ENCODE measurements at regions not wholly inside any gene's neighbourhood (a gene's known extent, or its start where the extent isn't known, plus 50 kb on each side); places are given as distances from the start of the nearest gene placed in this dataset.
"Not testable (repeated sequence)": the region's sequence is repeated elsewhere in the genome, so short reads cannot be mapped to it uniquely, and the experiment has no call there.

GRCh38 chr10:32140403-32140802 lies 84.2 kb upstream of the KIF5B start:
- DNase-seq: no peak

DNA sequence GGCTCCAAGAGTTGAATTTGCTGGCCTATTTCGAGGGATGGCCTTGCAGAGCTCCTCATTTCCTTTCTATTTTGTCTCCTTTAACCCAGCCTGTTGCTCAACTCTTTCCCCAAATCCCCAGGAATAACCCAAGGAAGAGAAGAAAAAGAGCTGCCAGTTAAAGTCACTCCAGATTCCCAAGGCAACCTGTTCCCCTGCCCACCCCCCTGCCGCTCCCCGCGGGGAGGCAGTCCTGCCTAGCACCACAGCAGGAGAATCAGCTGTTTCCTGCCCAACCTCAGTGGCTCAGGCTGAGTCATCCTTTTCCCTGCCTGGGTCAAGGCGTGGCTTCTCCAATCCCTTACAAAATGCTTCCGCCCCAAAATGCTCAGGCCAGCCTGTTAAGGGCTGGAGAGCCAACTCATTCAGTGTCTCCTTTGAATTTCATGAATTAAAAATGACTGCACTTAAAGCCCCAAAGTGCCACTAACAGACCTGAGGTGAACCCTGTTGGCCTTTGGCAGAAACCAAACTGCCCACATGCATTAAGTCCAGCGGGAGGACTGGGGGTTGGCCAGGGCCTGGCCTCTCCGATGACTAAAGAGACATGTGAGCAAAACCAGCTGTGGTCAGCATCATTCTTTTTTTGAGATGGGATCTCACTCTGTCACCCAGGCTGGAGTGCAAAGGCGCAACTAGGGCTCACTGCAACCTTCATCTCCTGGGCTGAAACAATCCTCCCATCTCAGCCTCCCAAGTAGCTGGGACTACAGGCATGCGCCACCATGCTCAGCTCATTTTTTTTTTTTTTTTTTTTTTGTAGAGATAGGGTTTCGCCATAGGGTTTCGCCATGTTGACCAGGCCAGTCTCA lies 83.2 kb upstream of the KIF5B start:
- no peak for DNase-seq

DNA sequence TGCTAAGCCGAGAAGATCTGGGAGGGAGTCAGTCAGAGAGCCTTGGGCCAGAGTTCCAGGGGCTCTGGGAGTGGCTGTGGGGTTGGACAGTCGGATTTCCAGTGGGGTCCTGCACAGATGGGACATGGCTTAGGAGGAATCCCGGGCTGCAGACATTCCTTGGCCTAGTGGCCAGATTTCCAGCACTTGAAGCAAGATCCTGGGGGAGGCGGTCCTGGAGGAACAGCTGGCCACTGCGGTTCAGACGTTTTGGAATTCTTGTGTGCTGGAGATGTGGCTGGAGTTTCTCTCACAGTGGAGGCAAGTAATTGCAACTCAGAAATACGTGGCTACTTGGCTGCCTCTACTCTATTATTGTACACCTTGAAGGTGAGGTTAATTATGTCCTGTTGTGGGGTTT lies 80.7 kb upstream of the KIF5B start:
- not testable (repeated sequence) for DNase-seq

GRCh38 chr10:32135796-32136195 lies 79.6 kb upstream of the KIF5B start:
- DNase-seq: not testable (repeated sequence)

GRCh38 chr10:32132357-32132946 lies 76.2 kb upstream of the KIF5B start:
- DNase-seq: no peak

- no peak for DNase-seq
Measured at GRCh38 chr10:32131388-32131787, 75.2 kb upstream of the KIF5B start.

GRCh38 chr10:32130788-32131187 lies 74.6 kb upstream of the KIF5B start:
- no peak for DNase-seq

GRCh38 chr10:32125023-32125422 lies 68.8 kb upstream of the KIF5B start:
- DNase-seq: no peak

DNA sequence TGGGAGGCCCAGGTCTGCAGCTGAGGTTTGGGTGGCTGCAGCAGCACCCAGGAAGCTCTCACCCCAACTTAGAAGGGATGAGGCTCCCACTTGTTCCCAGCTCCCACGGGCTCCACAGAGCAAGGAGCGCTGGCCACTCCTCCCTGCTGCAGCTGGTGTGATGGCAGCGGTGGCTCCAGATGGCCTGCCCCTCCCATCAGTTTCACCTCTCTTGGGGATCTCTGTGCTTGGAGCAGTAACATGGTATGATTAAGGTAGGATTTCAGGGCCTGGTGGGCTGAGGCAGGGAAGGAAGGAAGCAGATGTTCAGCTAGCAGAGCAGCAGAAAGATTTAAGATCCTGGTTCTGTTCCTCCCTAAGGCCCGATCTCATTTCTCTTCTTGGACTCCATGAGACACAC lies 66.8 kb upstream of the KIF5B start:
- no peak for DNase-seq

GRCh38 chr10:32121648-32122047 lies 65.4 kb upstream of the KIF5B start:
- no peak for DNase-seq

GRCh38 chr10:32120147-32120546 lies 63.9 kb upstream of the KIF5B start:
- no peak for DNase-seq

- no peak for DNase-seq
Measured at GRCh38 chr10:32114508-32114907, 58.3 kb upstream of the KIF5B start.

DNA sequence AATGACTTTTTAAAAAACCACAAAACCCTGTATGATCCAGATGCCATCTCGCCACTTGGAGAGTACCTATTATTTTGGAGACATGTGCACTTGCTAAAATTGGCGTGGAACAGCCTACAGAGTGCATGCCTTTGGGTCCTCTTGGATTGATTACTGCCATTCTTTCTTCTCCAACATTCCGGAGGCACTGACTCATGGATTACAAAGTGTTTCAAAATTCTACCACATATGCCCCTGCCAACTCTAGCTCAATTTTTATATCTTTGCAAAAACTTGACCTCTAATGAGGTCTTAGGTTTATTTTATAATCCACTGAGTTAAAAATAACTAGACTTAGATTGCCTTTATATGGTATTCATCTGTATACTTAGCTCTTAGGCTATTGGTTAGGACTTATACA lies 55.8 kb upstream of the KIF5B start:
- DNase-seq: no peak

- no peak for DNase-seq
Measured at GRCh38 chr10:32111585-32111984, 55.4 kb upstream of the KIF5B start.

- DNase-seq: no peak
Measured at GRCh38 chr10:32110790-32111189, 54.6 kb upstream of the KIF5B start.

DNA sequence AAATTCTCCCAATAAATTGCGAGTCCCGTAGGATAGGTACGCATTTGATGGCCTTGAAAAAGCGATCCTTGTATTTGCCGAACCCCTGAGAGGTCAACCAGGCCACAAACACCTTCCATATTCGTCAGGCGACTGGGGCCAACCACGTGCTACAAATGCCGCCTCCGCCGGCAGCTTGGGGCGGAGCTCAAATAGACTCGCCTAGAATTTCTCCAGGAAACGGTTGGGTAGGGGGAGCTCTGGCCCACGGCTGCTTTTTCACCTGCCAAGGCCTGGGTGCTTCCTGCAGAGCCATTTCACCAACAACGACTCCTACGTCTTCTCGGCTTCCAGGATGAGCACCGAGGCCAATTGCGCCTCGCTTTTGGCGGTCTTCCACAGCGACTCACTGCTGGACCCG lies 53.4 kb upstream of the KIF5B start:
- no peak for DNase-seq
